Astrocyte of the cerebellum (primary cell): ENCODE measurements at regions not wholly inside any gene's neighbourhood (a gene's known extent, or its start where the extent isn't known, plus 50 kb on each side); places are given as distances from the start of the nearest gene placed in this dataset.

Source experiments
- DNase-seq: peaks from one replicate; pipeline ENCODE4 v3.0.0-alpha.2; 2011; ENCODE audit warnings: low read depth
- H3K4me3 ChIP-seq: 2 replicates; pipeline ENCODE4 v1.5.1; 2011; ENCODE audit warnings: mild to moderate bottlenecking, low read depth, low read length, moderate library complexity
- CTCF ChIP-seq: IDR thresholded peaks from 2 replicates; pipeline ENCODE4 v1.5.1; 2012; ENCODE audit warnings: low read length, low read depth, moderate library complexity, mild to moderate bottlenecking; ENCODE audit errors: missing control alignments
- in situ Hi-C: cut with HindIII; loops from 2 replicates; pipeline ENCODE4 v1.10.0; 2017; ENCODE audit warnings: low sequenced_read_pairs

DNA sequence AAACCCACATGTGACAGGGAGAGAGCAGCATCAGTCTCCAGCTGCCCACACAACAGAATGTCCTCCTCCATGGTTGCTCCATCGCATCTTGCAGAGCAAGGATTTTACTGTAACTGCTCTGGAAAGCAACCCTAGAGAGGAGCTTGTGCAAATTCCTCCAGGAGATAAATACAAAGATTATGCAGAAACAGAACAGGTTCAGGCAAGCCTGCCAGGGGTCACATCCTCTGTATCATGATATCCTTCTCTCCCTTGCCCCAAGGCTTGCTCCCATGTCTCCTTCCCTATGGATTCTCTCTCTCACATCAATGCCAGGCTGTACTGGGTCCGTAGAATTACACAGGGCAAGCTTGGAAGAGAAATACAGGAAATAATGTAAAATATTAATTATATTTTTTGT, 226.0 kb downstream of the MPDZ start:
- H3K4me3 ChIP-seq = no peak overlapping the region
- no peak for DNase-seq
- TF ChIP-seq CTCF = no peak
- in situ Hi-C loops = no loop called here

GRCh38 chr9:13054389-13054788, 225.1 kb downstream of the MPDZ start:
- no peak for TF ChIP-seq CTCF
- in situ Hi-C loops = no loop called here
- no peak overlapping the region for H3K4me3 ChIP-seq
- DNase-seq = no peak
